NT2/D1 (cell line): ENCODE measurements at regions not wholly inside any gene's neighbourhood (a gene's known extent, or its start where the extent isn't known, plus 50 kb on each side); places are given as distances from the start of the nearest gene placed in this dataset.

Experiments
- SUZ12 ChIP-seq: IDR thresholded peaks from 2 replicates; pipeline ENCODE4 v1.6.1; 2011; ENCODE audit not compliant: insufficient read length, insufficient read depth; ENCODE audit errors: extremely low read depth
- YY1 ChIP-seq: IDR thresholded peaks from 2 replicates; pipeline ENCODE4 v1.6.1; 2011; ENCODE audit not compliant: insufficient read length, insufficient read depth
- ZNF274 ChIP-seq: IDR thresholded peaks from 2 replicates; pipeline ENCODE4 v1.6.1; 2011; ENCODE audit warnings: mild to moderate bottlenecking, low read depth, low read length

DNA sequence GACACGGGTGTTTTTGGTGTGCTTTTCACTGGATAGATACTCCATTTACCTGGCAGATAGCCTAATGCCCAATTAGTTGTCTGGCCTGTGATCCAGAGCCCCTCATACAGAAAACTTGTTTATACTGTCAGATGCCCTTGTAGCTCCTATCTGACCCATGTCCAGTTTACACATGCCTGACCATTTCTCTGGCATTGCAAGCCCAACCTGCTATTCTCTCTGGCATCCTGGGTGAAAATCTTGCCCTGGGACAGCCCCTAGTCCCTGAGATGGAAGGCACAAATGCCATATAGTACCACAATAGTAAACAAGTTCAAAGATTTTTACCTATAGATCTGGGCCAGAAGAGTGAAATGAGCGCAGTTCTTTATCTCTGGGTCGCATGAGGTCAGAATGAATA, 212.6 kb downstream of the ZBBX start:
- TF ChIP-seq YY1 (no peak), ZNF274 (no peak), SUZ12 (no peak)
